H1 (cell line): ENCODE measurements at regions not wholly inside any gene's neighbourhood (a gene's known extent, or its start where the extent isn't known, plus 50 kb on each side); places are given as distances from the start of the nearest gene placed in this dataset.

Source experiments
- CTCF ChIA-PET: fragments of 300-600 bp; sonication (Branson Sonifier 250); formaldehyde crosslinking; loops from one replicate; lab custom pipeline; 2021; ENCODE audit not compliant: partially characterized antibody; lab: Charles Lee
- POLR2A ChIA-PET: fragments of 300-600 bp; sonication (Branson Sonifier 250); formaldehyde crosslinking; loops from one replicate; lab custom pipeline; 2021; ENCODE audit warnings: inconsistent platforms; ENCODE audit not compliant: partially characterized antibody; lab: Charles Lee
- DNase-seq, 2 experiments: peaks; one replicate each; pipeline versions ENCODE4 v3.0.0 to v3.0.0-alpha.2; 2010 to 2022; ENCODE audit warnings: low spot score in 2 of 2, low read depth in 1 of 2, mixed read lengths in 1 of 2
- FAIRE-seq: peaks from 2 replicates; lab custom pipeline; 2011; peaks lifted over from hg19 to GRCh38; lab: Jason Lieb, UNC
- H2AFZ ChIP-seq: 2 replicates; pipeline ENCODE4 v1.8.1; 2012; ENCODE audit warnings: low read length, inconsistent platforms
- H2AK5ac ChIP-seq: 2 replicates; pipeline ENCODE4 v1.6.1; 2013; ENCODE audit warnings: low read depth, low read length
- H2BK120ac ChIP-seq: replicated peaks from 2 replicates; pipeline ENCODE3; 2013; ENCODE audit warnings: low read depth, low read length, inconsistent platforms
- H2BK12ac ChIP-seq: 2 replicates; pipeline ENCODE4 v1.6.1; 2013; ENCODE audit warnings: low read depth, low read length
- H2BK15ac ChIP-seq: 2 replicates; pipeline ENCODE4 v1.6.1; 2013; ENCODE audit warnings: low read length
- H2BK20ac ChIP-seq: 2 replicates; pipeline ENCODE4 v1.6.1; 2013; ENCODE audit warnings: low read length
- H2BK5ac ChIP-seq: 2 replicates; pipeline ENCODE4 v1.6.1; 2013; ENCODE audit warnings: low read depth, low read length
- H3K14ac ChIP-seq: 2 replicates; pipeline ENCODE4 v1.6.1; 2013; ENCODE audit warnings: inconsistent platforms; ENCODE audit not compliant: insufficient read length
- H3K18ac ChIP-seq: 2 replicates; pipeline ENCODE4 v1.6.1; 2013; ENCODE audit warnings: low read length; ENCODE audit errors: extremely low read depth
- H3K23ac ChIP-seq: 2 replicates; pipeline ENCODE4 v1.6.1; 2013; ENCODE audit warnings: inconsistent platforms; ENCODE audit not compliant: insufficient read length
- H3K23me2 ChIP-seq: 2 replicates; pipeline ENCODE4 v1.6.1; 2013; ENCODE audit warnings: low read depth, low read length
- H3K27ac ChIP-seq: 2 replicates; pipeline ENCODE4 v1.6.1; 2011; ENCODE audit warnings: low read depth, low read length, inconsistent platforms
- H3K27me3 ChIP-seq, 4 experiments: replicated peaks in 1 of 4; 1 replicate in 1 of 4; 2 replicates in 3 of 4; pipeline versions ENCODE4 v1.6.1 to v1.8.1; 2011 to 2013; ENCODE audit warnings: low read length in 3 of 4, mild to moderate bottlenecking in 3 of 4, inconsistent platforms in 2 of 4, mixed read lengths in 2 of 4, moderate library complexity in 1 of 4; ENCODE audit not compliant: control insufficient read depth in 3 of 4, insufficient read depth in 3 of 4; ENCODE audit errors: extremely low read depth in 1 of 4
- H3K36me3 ChIP-seq, 4 experiments: 2 replicates each; pipeline versions ENCODE4 v1.6.1 to v1.8.1; 2011 to 2013; ENCODE audit warnings: mild to moderate bottlenecking in 4 of 4, low read length in 3 of 4, moderate library complexity in 2 of 4, control low read depth in 1 of 4, inconsistent platforms in 1 of 4; ENCODE audit not compliant: insufficient read depth in 4 of 4, control insufficient read depth in 2 of 4
- H3K4ac ChIP-seq: replicated peaks from 2 replicates; pipeline ENCODE3; 2013; ENCODE audit warnings: low read length, low read depth, mixed read lengths, inconsistent platforms; ENCODE audit not compliant: insufficient read length
- H3K4me1 ChIP-seq, 4 experiments: replicated peaks in 1 of 4; 1 replicate in 1 of 4; 2 replicates in 3 of 4; pipeline versions ENCODE4 v1.6.1 to v1.8.1; 2011 to 2013; ENCODE audit warnings: low read length in 3 of 4, inconsistent platforms in 2 of 4, mixed read lengths in 1 of 4; ENCODE audit not compliant: insufficient read depth in 4 of 4, control insufficient read depth in 3 of 4
- H3K4me2 ChIP-seq, 2 experiments: 2 replicates each; pipeline versions ENCODE4 v1.6.1 to v1.8.1; 2011 to 2013; ENCODE audit warnings: low read depth in 2 of 2, low read length in 2 of 2, control low read depth in 1 of 2, inconsistent platforms in 1 of 2, mild to moderate bottlenecking in 1 of 2; ENCODE audit not compliant: insufficient read depth in 1 of 2
- H3K4me3 ChIP-seq, 4 experiments: fragments of 200-600, 300-600 bp in 1 of 4; sonication (generic), shearing (Covaris generic), sonication (Bioruptor Twin) in 1 of 4; 2 replicates each; pipeline versions ENCODE4 v1.5.1 to v1.8.1; 2011 to 2016; ENCODE audit warnings: low read length in 4 of 4, low read depth in 3 of 4, control low read depth in 2 of 4, inconsistent platforms in 2 of 4, mild to moderate bottlenecking in 2 of 4, mixed read lengths in 1 of 4, moderate library complexity in 1 of 4; ENCODE audit not compliant: insufficient read depth in 2 of 4; ENCODE audit errors: extremely low read depth in 1 of 4
- H3K56ac ChIP-seq: replicated peaks from 2 replicates; pipeline ENCODE3; 2013; ENCODE audit warnings: low read depth, mild to moderate bottlenecking, mixed read lengths, low read length, inconsistent platforms; ENCODE audit not compliant: insufficient read length
- H3K79me1 ChIP-seq: 2 replicates; pipeline ENCODE4 v1.6.1; 2013; ENCODE audit warnings: low read depth, low read length, control low read depth
- H3K79me2 ChIP-seq, 2 experiments: 2 replicates each; pipeline versions ENCODE4 v1.6.1 to v1.8.1; 2012 to 2013; ENCODE audit warnings: low read length in 2 of 2, mild to moderate bottlenecking in 2 of 2, inconsistent platforms in 1 of 2; ENCODE audit not compliant: insufficient read depth in 2 of 2, control insufficient read depth in 1 of 2
- H3K9ac ChIP-seq, 4 experiments: replicated peaks in 1 of 4; 1 replicate in 1 of 4; 2 replicates in 3 of 4; pipeline versions ENCODE4 v1.6.1 to v1.8.1; 2011 to 2013; ENCODE audit warnings: low read depth in 3 of 4, low read length in 3 of 4, control low read depth in 2 of 4, mild to moderate bottlenecking in 2 of 4, moderate library complexity in 2 of 4, inconsistent platforms in 1 of 4; ENCODE audit errors: extremely low read depth in 1 of 4
- H3K9me3 ChIP-seq, 2 experiments: 2 replicates each; pipeline versions ENCODE4 v1.6.1 to v1.8.1; 2012 to 2013; ENCODE audit warnings: mild to moderate bottlenecking in 2 of 2, moderate library complexity in 2 of 2, control low read depth in 1 of 2, inconsistent platforms in 1 of 2, low read depth in 1 of 2, low read length in 1 of 2, mixed read lengths in 1 of 2; ENCODE audit not compliant: insufficient read depth in 2 of 2
- H4K20me1 ChIP-seq, 2 experiments: replicated peaks in 1 of 2; 2 replicates each; pipeline versions ENCODE3 to v1.8.1; 2011 to 2013; ENCODE audit warnings: inconsistent platforms in 2 of 2, low read length in 2 of 2, mild to moderate bottlenecking in 1 of 2; ENCODE audit not compliant: insufficient read depth in 2 of 2, control insufficient read depth in 1 of 2
- H4K5ac ChIP-seq: 2 replicates; pipeline ENCODE4 v1.6.1; 2013; ENCODE audit warnings: low read length, low read depth, mixed read lengths, inconsistent platforms; ENCODE audit not compliant: insufficient read length
- H4K8ac ChIP-seq: 2 replicates; pipeline ENCODE4 v1.8.0; 2013; ENCODE audit warnings: mild to moderate bottlenecking, moderate library complexity, low read length, inconsistent platforms; ENCODE audit not compliant: insufficient read depth; ENCODE audit errors: extremely low read depth
- H4K91ac ChIP-seq: replicated peaks from 2 replicates; pipeline ENCODE3; 2013; ENCODE audit warnings: low read length, mixed read lengths, inconsistent platforms; ENCODE audit not compliant: insufficient read length
- CBX5 ChIP-seq: fragments of 300-800, 300-1000 bp; sonication (generic); IDR thresholded peaks from 2 replicates; pipeline ENCODE4 v1.7.1; 2016; ENCODE audit warnings: antibody characterized with exemption, low read length, low read depth
- CREB1 ChIP-seq: IDR thresholded peaks from 2 replicates; pipeline ENCODE4 v1.6.1; 2012; ENCODE audit warnings: inconsistent platforms
- EZH2 ChIP-seq: fragments of 200-600 bp; sonication (generic); IDR thresholded peaks from 2 replicates; pipeline ENCODE4 v1.7.1; 2012; ENCODE audit warnings: low read depth, mild to moderate bottlenecking, moderate library complexity, low read length, inconsistent platforms; ENCODE audit not compliant: severe bottlenecking
- GTF2F1 ChIP-seq: IDR thresholded peaks from 2 replicates; pipeline ENCODE4 v1.6.1; 2012; ENCODE audit warnings: low read depth, low read length, improper control_type of control experiment, borderline replicate concordance
- JUND ChIP-seq: IDR thresholded peaks from 2 replicates; pipeline ENCODE4 v1.6.1; 2011; ENCODE audit warnings: mild to moderate bottlenecking, improper control_type of control experiment, low read length
- MAFK ChIP-seq: IDR thresholded peaks from 2 replicates; pipeline ENCODE4 v1.6.1; 2012; ENCODE audit warnings: low read depth, mild to moderate bottlenecking, improper control_type of control experiment, low read length
- POLR2A ChIP-seq, 2 experiments: IDR thresholded peaks; 1 replicate in 1 of 2; 2 replicates in 1 of 2; pipeline ENCODE4 v1.6.1; 2011; ENCODE audit warnings: low read depth in 2 of 2, low read length in 2 of 2, mild to moderate bottlenecking in 2 of 2; ENCODE audit errors: control extremely low read depth in 1 of 2
- SIN3A ChIP-seq, 2 experiments: IDR thresholded peaks in 1 of 2; conservative IDR thresholded peaks in 1 of 2; 2 replicates each; pipeline ENCODE4 v1.6.1; 2011 to 2012; ENCODE audit warnings: low read length in 2 of 2, improper control_type of control experiment in 1 of 2, low read depth in 1 of 2, mild to moderate bottlenecking in 1 of 2
- SP2 ChIP-seq: IDR thresholded peaks from 2 replicates; pipeline ENCODE4 v1.6.1; 2012; ENCODE audit warnings: mild to moderate bottlenecking, low read length, inconsistent platforms
- SRF ChIP-seq: IDR thresholded peaks from 2 replicates; pipeline ENCODE4 v1.6.1; 2011; ENCODE audit warnings: mild to moderate bottlenecking, low read depth, low read length, moderate library complexity
- TCF12 ChIP-seq: IDR thresholded peaks from 2 replicates; pipeline ENCODE4 v1.6.1; 2011; ENCODE audit warnings: low read depth, mild to moderate bottlenecking, low read length
- TEAD4 ChIP-seq: IDR thresholded peaks from 2 replicates; pipeline ENCODE4 v1.6.1; 2012; ENCODE audit warnings: low read depth, low read length, inconsistent platforms, mixed read lengths
- YY1 ChIP-seq: IDR thresholded peaks from 2 replicates; pipeline ENCODE4 v1.6.1; 2011; ENCODE audit warnings: low read depth, mild to moderate bottlenecking, low read length
- WGBS, 2 experiments: shearing (Covaris generic) in 1 of 2; methylation state at CpG; one replicate each; pipeline versions ENCODE4 v1.1.6 to v1.1.7; 2013 to 2015; ENCODE audit warnings: low lambda C conversion rate in 2 of 2, mixed read lengths in 2 of 2, inconsistent platforms in 1 of 2, low coverage in 1 of 2, missing lambda C conversion rate in 1 of 2; ENCODE audit not compliant: insufficient replicate concordance in 2 of 2, insufficient coverage in 1 of 2, insufficient read length in 1 of 2; ENCODE audit errors: extremely low coverage in 1 of 2, missing lambda C conversion rate in 1 of 2; 5-methylcytosine and 5-hydroxymethylcytosine counted together

GRCh38 chr5:164578911-164579310 lies 1073.5 kb downstream of the MAT2B start (continued):
- TF ChIP-seq SP2 = no peak
- no peak for TF ChIP-seq CREB1

DNA sequence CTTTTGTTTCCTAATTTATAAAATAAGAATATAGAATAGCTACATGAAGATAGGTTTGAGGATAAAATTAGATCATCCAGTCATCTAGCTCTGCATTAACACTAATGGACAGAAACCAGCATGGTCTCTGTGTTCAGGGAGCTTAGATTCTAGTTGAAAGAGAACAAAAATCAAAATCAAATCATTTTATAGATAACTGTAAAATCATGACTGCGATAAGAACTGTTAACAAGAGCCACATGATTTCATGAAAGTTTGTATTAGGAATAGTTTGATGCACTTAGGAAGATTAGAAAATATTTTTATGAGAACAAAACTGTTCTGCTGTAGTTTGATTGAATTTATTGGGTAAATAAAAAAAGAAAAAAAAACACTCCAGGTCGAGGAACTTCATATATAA lies 1074.7 kb downstream of the MAT2B start:
- Histone ChIP-seq H3K14ac (no peak overlapping the region), H3K4me1 (no peaks in the 10 kb centered on the region), H2BK20ac (no peak overlapping the region), H3K18ac (no peak overlapping the region), H2BK12ac (no peak overlapping the region), H2BK120ac (no peak overlapping the region), H3K79me2 (no peaks in the 10 kb centered on the region), H2AFZ (no peak overlapping the region), H3K56ac (no peak overlapping the region), H3K79me1 (no peaks in the 10 kb centered on the region), H3K4ac (no peak overlapping the region), H2AK5ac (no peak overlapping the region), H3K27me3 (no peaks in the 10 kb centered on the region), H4K5ac (no peak overlapping the region), H4K20me1 (no peaks in the 10 kb centered on the region), H3K36me3 (no peaks in the 10 kb centered on the region), H3K23me2 (no peaks in the 10 kb centered on the region), H4K8ac (no peak overlapping the region), H3K9ac (no peak overlapping the region), H3K4me2 (no peak overlapping the region), H2BK15ac (no peak overlapping the region), H3K4me3 (no peak overlapping the region), H3K9me3 (no peaks in the 10 kb centered on the region), H3K27ac (no peak overlapping the region), H3K23ac (no peak overlapping the region), H2BK5ac (no peak overlapping the region), H4K91ac (no peak overlapping the region)
- FAIRE-seq = no peak
- ChIA-PET CTCF (no interaction called here), POLR2A (no interaction called here)
- DNase-seq = no peak
- 90% methylated on average over 2 of the region's 2 CpGs; no CpG with 5 or more reads in 1 of the 2 experiments for WGBS, 2 experiments
- TF ChIP-seq JUND (no peak), YY1 (no peak), SIN3A (conservative IDR thresholded peaks at IDR 0.05 in 1 of 2, IDR thresholded peaks at IDR 0.05 in 1 of 2; ENCODE audit: low read depth in 1 of 2, low read length in 2 of 2) (no peak), MAFK (no peak), TCF12 (no peak), CBX5 (no peak), POLR2A (IDR thresholded peaks at IDR 0.05; ENCODE audit: control extremely low read depth in 1 of 2, low read depth in 2 of 2, low read length in 2 of 2) (no peak), EZH2 (no peak), TEAD4 (no peak), SRF (no peak), GTF2F1 (no peak)
